ENCODE measurements at regions not wholly inside any gene's neighbourhood (a gene's known extent, or its start where the extent isn't known, plus 50 kb on each side); places are given as distances from the start of the nearest gene placed in this dataset.
"Not testable (repeated sequence)": the region's sequence is repeated elsewhere in the genome, so short reads cannot be mapped to it uniquely, and the experiment has no call there.

DNA sequence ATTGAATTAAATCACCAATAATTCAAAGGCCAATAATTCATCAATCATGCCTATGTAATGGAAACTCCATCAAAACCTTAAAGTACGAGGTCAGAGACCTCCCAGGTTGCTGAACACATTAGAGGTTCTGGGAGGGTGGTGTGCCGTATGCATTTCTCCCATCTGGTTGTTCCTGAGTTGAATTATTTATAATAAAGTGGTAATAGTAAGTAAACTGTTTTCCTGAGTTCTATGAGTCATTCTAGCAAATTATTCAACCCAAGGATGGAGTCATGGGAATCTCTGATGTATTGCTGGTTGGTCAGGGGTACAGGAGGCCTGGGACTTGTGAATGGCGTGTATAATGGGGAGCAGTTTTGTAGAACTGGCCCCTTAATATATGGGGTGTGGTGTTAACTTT lies 191.7 kb downstream of the CARTPT start:
- DNase-seq, result no peak

DNA sequence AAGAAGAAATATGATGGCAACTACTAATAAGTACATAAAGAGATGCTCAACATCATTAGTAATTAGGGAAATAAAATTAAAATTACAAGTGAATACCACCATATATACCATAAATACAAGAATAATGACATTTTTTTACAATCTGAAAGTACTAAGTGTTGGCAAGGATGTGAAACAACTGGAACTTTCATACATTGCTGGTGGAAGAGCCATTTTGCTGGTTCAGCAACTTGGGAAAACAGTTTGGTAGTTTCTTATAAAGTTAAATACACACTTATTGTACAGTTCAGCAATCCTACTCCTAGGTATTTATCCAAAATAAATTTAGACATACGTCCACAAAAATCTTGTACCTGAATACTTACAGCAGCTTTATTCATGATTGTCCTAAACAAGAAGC lies 192.9 kb downstream of the CARTPT start:
- no peak for DNase-seq

DNA sequence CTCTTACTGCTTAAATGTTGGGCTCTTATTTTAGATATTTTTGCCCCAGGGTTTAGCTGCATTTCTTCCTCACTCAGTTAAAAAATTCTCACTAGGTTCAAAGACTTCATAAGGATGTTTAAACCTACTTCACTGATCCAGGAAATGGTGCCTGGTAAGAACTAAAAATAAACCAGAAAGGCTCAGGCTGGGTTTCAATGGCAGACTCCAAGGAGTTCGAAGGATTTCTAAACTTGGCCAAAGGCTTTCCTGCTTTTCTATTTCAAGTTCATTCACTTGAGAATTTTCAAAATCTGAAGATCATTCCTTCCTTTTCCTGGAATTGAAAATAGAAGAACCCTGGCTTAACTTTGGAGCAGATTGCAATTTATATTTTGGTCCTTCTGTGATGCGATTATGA lies 193.0 kb upstream of the MAP1B start:
- no peak for DNase-seq

DNA sequence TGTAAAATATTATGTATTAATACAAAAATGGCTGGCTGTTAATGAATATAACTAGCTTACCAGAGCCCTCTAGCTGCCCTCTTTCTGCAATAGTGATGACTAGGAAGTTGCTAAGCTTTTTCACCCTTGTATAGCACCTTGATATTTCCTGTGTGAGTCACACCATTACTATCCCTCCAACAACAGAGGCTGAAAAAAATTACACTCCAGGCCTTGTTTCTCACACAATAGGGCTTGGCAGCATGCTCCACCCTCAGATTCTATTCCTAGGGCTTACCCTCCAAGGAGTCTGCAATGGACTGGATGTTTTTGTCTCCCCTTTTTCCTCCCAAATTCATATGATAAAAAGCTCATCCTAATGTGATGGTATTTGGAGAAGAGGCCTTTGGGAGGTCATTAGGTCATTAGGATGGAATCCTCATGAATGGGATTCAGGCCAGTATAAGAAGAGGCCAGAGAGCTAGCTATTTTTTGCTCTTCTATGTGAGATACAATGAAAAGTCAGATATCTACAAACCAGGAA lies 184.6 kb upstream of the MAP1B start:
- no peak for DNase-seq

DNA sequence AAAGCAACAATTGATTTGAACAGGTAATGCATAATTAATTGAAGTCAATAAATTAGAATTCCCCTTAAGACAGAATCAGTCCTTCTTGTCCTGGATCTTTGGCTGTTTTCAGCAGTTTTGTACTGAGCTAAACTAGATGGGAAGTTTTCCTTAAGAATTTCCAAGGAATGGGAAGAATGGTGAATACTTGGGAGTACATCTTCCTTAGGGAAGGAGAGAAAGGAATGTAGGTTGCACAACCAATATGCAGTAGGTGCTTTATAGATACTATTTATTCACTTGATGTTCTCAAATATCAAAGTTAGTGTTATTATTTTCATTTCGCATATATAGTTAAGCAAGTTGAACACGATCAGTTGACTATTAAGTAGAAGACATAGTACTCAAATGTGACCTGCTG lies 183.5 kb upstream of the MAP1B start:
- DNase-seq, result no peak

DNA sequence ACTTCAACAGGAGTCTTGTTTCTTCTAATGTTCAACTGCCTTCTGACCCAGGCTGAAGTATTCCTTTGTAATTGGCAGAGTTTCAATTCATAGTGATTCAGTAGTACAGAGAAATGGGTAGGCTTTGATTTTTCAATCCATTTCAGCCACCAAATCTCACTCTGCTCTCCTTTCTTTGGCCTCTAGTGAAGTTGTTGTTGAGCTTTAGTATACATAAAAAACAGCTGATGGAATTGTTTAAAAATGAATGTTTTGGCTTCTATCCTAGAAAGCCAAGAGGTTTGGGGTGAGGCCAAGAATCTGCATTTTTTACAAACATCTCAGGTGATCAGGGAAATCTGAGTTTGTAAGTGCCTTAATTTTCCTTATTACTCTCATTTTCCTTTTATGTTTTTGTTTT lies 182.9 kb upstream of the MAP1B start:
- DNase-seq, result no peak

DNA sequence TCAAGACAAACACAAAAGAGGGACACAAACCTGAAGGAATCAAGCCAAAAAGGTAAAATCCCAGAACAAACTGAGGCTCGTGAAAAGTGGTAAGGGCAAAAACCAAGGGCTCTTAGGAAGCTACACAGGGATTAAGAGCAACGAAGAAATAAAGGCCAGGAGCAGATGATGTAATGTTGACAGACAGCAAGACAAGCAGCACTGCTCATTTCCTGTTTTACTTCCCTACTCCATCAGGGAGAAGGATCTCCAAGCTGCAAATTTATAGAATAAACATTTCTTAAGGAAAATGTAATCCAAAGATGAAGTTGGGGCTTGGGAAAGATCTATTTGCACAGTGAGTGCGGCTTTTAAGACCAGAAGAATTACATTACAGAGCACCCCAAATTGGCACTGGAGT lies 182.3 kb upstream of the MAP1B start:
- no peak for DNase-seq

DNA sequence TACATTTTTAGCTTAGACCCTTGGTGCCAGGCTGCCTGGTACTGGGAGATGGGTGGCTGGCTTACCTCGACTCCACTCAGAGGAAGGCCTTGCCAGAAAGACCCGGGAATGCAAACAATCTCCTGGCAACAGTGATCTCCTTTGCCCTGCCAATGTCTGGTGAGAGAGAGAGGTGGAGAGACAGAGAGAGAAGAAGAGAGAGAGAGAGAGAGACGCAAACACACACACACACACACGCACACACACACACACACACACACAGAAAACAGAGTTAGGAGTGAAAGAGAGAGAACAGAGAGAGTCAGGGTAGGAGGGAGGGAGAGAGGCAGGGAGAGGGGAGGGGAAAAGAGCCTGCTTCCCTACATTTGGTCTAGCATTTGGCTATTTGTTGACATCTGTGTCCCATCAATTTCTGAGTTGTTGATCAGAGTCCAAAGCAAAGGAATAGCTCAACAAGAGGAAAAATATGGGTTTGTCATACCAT lies 181.6 kb upstream of the MAP1B start:
- DNase-seq, result no peak

DNA sequence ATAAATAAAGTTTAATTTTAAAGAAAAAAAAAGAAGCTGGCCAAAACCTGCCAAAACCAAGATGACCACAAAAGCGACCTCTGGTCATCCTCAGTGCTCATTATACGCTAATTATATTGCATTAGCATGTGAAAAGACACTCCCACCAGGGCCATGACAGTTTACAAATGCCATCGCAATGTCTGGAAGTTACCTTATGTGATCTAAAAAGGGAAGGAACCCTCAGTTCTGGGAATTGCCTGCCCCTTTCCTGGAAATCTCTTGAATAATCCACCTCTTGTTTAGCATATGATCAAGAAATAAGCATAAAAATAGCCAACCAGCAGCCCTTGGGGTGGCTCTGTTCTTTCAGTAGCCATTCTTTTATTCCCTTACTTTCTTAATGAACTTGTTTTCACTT lies 178.3 kb upstream of the MAP1B start:
- DNase-seq, result no peak

DNA sequence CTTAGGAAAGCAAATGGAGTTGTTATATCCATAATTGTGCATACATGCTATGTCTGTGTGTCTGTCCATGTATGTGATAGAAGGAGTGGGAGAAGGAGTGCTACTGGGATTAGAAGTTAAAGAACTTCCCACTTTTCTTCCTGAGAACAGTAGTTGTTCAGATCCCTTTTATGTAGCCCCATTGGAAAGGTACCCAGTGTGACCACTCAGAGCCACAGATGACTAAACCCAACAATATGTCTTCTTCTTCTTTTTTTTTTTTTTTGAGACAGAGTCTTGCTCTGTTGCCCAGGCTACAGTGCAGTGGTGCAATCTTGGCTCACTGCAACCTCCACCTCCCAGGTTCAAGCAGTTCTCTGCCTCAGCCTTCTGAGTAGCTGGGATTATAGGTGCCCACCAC lies 176.7 kb upstream of the MAP1B start:
- DNase-seq, result not testable (repeated sequence)

DNA sequence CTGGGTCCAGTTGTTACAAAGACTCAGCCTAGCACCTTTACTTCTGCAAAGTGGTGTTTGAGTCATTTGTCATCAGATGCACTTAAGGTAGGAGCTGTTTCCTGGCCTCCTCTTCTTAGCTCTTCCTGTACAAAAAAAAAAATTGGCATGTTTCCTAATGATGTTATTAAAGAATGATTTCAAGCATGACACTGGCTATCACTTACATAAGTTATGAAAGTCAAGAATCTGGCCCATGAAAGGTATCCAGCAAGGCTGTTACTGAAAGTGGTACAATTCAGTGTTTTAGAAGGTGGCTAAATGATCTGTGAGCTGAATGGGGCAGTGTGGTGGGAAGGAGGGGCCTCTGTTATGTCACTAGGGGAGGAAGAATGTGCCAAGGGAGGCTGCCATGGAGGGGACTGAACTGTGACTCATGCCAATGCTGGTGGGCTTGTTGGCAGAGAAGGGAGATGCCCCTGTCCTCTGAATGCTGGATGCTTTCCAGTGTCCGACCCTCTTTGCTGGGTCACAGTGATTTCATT lies 175.1 kb upstream of the MAP1B start:
- DNase-seq, result no peak

DNA sequence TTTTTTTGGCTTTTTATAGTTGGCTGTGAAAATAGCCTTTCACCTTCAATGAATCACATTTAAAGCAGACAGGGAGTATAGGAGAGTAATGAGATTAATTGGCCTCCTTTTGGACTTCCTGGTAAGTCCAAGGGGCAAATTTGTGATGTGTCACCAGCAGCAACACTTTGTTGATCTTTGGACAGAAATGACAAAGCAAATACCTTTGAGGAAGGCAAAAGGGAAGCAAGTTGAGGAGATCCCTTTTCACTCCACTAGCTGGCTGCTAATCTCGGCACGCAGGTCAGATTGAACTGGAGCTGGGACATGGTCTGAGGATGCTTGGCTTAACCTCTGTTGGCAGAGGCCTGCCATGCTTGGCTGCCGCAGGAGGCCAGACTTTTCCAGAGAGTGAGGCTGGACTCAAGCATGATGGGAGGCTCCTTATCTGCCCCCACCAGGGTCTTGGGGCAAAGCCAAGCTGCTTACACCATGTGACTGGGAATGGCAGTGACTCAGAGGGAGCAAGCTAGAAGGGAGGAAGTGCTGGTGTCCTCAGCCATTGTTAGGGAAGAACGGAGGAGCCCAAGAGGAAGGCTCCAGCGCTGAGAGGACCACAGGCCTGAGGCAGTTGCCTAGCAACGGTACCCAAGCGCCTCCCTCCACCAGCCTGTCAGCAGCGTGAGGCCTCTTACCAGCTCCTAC lies 174.5 kb upstream of the MAP1B start:
- DNase-seq, result no peak

DNA sequence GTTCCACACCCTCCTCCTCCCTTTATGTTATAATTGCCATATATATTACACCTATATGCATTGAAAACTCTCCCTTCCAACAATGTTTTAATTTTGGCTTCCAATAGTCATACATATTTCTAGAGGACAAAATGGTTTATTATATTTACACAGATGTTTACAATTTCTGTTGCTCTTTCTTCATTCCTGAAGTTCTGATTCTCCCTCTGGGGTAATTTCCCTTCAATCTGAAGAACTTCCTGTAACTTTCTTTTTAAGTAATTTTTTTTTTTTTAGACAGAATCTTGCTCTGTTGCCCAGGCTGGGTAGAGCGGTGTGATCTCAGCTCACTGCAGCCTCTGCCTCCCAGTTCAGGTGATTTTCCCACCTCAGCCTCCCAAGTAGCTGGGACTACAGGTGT lies 173.0 kb upstream of the MAP1B start:
- DNase-seq, result no peak

DNA sequence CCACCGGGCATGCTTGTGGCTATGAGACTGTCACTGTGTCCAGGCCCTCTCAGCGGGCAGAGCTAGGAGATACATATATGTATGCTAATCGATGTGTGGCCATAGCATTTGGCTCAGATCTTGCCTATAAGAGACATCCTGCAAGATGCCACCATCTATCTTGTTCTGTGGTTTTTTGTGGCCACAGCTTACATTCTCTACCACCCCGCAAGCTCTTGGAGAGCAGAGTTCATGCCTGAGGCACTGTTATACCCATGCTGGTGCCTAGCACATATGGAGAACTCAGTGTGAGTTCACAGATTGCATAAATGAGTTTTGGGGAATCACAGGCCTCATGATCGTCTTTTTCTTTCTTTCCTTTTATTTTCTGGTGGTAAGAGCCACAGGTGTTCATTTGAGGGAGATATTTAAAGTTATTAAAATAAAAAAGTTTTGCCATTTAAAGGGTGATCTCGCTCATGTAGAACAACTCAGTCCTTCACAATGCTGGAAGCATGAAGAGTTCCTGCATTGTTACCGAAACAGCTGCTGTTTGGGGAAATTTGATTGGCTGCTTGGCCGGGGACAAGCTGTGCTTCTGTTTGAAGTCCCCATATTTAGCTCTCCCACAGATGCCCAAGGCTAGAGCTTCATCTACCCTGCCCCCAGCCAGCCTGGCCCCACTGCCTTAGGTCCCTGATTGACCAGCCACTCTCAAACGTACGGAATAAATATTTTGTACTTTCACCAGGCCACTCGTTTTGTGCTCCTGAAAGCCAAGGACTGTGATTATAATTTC lies 169.2 kb upstream of the MAP1B start:
- no peak for DNase-seq

DNA sequence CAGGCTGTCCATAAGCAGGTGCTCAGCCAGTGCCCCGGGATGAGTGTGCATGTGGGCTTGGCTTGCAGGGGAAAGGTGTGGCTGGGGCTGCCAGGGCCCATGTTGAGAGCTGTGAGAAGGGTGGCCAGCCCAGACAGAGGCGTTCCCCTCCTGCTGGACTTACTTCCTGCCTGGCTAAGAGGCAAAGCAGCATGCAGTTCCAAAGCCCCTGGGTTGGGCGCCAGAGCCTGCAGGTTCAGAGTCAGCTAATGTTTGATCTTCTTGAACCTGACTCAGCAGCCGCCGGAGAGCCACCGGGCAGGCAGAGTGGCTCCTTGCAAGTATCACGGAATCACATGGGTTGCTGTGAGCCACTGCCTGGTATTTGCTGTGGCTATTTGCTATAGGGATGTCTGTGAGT lies 168.4 kb upstream of the MAP1B start:
- DNase-seq, result no peak

DNA sequence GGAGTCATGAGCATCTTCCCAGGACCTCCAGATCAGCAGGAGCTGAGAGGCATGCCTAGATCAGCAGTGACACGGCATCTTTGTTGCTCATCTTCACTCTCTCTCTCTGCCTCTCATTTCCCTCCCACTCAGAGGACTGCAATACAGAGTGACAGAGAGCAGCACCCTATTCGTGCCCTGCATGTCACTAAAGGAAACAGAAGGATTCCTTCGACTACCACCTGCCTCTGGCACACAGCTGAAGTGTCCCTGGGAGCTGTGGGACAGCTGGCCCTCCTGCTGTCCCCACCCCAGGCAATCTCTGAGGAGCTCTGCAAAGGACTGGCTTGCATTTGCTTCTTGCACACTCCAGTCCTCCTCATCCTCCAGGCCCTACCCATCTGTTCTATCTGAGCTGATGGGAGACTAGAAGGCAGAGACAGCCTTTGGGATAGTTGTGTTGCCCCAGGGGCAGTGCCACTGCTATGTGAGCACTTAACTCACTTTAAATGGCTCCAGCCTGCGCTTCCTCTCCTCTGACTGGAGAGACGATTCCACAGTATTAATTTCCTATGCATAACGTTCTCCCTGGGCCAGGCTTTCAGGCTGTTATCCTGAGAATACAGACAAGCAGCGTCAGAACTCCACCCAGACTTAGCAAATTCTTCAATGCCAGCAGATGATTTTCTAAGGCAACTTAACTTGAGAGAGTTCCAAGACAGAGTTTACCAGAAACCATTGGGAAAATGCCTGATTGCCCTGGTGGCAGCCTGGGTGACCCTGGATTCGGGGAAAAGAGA lies 167.6 kb upstream of the MAP1B start:
- DNase-seq, result no peak

DNA sequence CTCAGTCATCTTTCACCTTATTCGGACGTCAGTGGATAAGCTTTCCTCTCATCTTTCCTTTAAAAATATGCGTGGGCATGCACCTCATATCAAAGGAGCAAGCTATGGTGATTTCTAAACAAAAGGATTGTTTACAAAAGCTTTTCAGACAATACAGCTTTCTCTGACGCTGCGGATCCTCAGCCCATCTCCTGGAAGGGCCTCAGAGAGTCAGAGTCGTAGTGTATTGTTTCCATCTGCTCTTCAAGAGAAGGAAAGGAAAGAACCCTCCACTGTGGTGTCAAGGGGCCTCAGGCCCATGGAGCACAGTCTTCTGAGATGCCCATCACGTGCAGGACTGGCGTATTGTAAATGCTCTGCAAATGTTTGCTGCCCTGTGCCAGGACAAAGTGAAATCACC lies 163.4 kb upstream of the MAP1B start:
- DNase-seq, result no peak

DNA sequence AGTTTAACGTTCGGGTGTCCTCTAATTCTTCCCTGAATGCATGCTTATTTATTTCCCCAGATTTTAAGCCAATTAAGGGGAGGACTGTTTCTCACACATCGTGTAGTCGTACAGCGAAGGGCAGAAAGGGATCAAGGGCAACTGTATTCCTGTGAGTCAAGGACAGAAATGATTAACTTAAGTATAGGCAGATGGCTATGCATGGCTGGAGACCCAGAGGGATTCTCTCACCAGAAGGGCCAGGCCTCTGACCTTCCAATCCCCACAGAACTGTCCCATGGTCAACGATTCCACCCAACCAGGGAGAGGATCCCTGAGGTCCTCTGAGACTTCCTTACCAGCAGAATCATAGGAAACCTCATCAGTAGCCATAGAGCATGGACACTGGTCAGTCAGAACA lies 161.8 kb upstream of the MAP1B start:
- no peak for DNase-seq

DNA sequence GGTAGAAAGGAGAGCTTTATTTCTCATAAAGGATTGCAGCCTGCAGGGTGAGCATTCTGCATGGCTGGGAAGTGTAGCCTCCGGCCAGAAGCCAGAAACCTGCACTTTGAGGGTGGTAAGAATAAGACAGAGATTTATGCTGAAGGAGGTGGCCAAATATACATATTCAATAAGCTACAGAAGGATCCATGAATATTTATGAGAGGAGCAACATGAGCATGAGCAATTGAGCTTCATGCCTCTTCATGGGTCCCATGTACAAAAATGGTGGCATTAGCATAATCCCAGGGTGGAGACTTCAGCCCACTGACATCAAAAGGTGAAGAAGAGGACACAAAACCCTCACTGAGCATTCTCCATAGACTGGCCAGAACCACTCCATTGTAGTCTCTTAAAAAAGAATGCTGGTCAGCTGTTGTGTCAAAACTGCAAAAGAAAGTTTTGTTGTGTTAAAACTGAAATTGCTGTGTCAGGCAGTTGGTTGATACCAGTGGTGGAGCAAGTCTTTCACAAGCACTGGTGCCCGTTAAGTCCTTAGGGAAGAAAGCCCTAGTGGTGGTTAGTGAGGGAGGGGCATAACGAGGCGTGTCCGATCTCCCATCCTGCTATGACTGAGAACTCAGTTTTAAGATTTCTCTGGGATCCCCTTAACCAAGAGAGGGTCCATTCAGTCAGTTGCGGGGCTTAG lies 160.8 kb upstream of the MAP1B start:
- no peak for DNase-seq

DNA sequence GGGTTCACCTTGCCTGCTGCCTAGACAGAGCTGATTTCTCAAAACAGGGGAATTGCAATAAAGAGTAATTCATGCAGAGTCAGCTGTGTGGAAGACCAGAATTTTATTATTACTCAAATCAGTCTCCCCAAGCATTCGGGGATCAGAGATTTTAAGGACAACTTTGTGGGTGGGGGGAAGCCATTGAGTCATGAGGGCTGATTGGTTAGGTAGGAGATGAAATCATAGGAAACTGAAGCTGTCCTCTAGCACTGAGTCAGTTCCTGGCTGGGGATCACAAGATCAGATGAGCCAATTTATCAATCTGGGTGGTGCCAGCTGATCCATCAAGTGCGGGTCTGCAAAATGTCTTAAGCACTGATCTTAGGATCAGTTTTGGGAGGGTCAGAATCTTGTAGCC lies 159.1 kb upstream of the MAP1B start:
- DNase-seq, result no peak

DNA sequence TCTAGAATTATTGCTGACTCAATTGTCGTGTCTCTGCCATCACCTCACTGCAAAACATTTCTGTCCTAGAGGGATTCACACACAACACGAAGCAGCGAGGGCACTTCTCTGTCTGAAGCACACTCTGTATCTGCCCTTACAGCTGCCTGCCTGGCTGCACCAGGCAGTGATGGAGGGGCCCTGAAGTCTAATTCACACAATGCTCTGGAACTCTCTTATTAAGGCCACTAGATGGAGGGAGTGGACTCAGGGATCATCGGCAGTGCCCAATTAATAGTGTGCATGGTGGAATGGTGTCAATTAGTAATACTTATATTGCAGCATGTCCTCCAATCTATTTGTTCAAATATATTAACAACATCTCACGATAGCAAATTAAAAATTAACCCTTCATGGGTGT lies 157.5 kb upstream of the MAP1B start:
- DNase-seq, result no peak

DNA sequence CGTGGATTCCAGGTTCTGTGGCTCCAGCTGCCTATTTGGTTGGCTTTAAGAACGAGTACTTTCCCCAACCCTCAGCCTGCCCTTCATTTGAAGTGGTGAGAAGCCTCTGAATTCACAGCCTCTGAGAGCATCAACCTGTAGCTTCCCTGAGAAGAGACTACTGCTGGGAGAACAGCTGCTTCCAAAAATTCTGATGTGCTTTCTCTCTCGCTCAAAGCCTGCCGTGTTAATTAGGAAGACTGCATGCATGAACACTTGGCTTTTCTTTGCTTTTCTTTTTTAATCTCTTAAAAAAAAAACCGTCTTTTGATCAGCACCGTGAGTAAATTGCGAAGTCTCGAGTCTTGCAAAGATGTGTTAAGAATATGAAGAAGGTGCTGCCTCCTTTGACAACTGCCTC lies 153.4 kb upstream of the MAP1B start:
- DNase-seq, result no peak

DNA sequence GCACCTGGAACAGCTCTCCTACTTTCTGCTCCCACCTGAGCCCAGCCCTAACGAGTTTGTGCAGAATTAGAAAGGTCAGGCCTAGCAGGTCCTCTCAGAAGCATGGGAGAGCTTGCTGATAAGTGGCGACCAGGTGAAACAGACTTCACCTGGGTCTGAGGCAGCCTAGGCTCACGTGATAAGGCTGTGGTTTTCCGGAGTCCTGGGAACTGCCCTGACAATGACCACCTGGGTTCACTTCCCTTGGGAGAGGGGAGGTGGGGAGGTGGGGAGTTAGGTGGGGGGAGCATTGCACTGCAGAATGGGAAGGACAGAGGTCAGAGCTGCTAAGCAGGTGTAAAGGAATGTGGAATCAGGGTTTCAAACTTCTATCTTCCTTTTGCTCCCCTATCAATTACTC lies 152.9 kb upstream of the MAP1B start:
- DNase-seq, result no peak
